A549 (cell line): ENCODE measurements at regions not wholly inside any gene's neighbourhood (a gene's known extent, or its start where the extent isn't known, plus 50 kb on each side); places are given as distances from the start of the nearest gene placed in this dataset.
"Not testable (repeated sequence)": the region's sequence is repeated elsewhere in the genome, so short reads cannot be mapped to it uniquely, and the experiment has no call there.

ENCODE experiments used
- POLR2A ChIP-seq: IDR thresholded peaks from 2 replicates; pipeline ENCODE4 v1.6.1; 2012; ENCODE audit warnings: mild to moderate bottlenecking, low read length
- RAD21 ChIP-seq, 2 experiments: fragments of >200 bp in 1 of 2; sonication (Bioruptor Twin) in 1 of 2; formaldehyde crosslinking in 1 of 2; IDR thresholded peaks in 1 of 2; conservative IDR thresholded peaks in 1 of 2; 2 replicates in 1 of 2; 3 replicates in 1 of 2; pipeline ENCODE4 v1.6.1; 2012 to 2018; ENCODE audit warnings: inconsistent platforms in 1 of 2
- TF ChIP-seq, protein P1 (sequence below): IDR thresholded peaks from 2 replicates; pipeline ENCODE4 v1.6.1; 2012

GRCh38 chr10:26634111-26634510 lies 63.4 kb upstream of the PDSS1 start:
- not testable (repeated sequence) for TF ChIP-seq POLR2A; RAD21 (conservative IDR thresholded peaks at IDR 0.05 in 1 of 2, IDR thresholded peaks at IDR 0.05 in 1 of 2)
- TF ChIP-seq, protein P1, sequence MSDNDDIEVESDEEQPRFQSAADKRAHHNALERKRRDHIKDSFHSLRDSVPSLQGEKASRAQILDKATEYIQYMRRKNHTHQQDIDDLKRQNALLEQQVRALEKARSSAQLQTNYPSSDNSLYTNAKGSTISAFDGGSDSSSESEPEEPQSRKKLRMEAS: not testable (repeated sequence)
